ENCODE measurements at regions not wholly inside any gene's neighbourhood (a gene's known extent, or its start where the extent isn't known, plus 50 kb on each side); places are given as distances from the start of the nearest gene placed in this dataset.
"Not testable (repeated sequence)": the region's sequence is repeated elsewhere in the genome, so short reads cannot be mapped to it uniquely, and the experiment has no call there.

- Mint-ChIP-seq H3K27ac (ENCODE audit: unreplicated experiment) (no peak overlapping the region), H3K4me3 (no peak overlapping the region), H3K27me3 (ENCODE audit: low read depth) (no peaks in the 10 kb centered on the region), H3K36me3 (ENCODE audit: low read depth) (peaks cover 4% of the 10 kb centered on the region), H3K9me3 (peaks cover 2% of the 10 kb centered on the region), H3K4me1 (no peaks in the 10 kb centered on the region)
- DNase-seq (ENCODE audit: low read depth, low spot score): no peak
- TF ChIP-seq, protein P1, sequence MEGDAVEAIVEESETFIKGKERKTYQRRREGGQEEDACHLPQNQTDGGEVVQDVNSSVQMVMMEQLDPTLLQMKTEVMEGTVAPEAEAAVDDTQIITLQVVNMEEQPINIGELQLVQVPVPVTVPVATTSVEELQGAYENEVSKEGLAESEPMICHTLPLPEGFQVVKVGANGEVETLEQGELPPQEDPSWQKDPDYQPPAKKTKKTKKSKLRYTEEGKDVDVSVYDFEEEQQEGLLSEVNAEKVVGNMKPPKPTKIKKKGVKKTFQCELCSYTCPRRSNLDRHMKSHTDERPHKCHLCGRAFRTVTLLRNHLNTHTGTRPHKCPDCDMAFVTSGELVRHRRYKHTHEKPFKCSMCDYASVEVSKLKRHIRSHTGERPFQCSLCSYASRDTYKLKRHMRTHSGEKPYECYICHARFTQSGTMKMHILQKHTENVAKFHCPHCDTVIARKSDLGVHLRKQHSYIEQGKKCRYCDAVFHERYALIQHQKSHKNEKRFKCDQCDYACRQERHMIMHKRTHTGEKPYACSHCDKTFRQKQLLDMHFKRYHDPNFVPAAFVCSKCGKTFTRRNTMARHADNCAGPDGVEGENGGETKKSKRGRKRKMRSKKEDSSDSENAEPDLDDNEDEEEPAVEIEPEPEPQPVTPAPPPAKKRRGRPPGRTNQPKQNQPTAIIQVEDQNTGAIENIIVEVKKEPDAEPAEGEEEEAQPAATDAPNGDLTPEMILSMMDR (conservative IDR thresholded peaks at IDR 0.05): no peak
Measured at GRCh38 chr18:78492064-78492812, 487.4 kb upstream of the SALL3 start.

GRCh38 chr18:78492813-78493371 lies 486.7 kb upstream of the SALL3 start:
- Mint-ChIP-seq H3K4me3 (no peak overlapping the region), H3K27me3 (ENCODE audit: low read depth) (no peaks in the 10 kb centered on the region), H3K4me1 (no peaks in the 10 kb centered on the region), H3K9me3 (peaks cover 2% of the 10 kb centered on the region), H3K36me3 (ENCODE audit: low read depth) (peaks cover 4% of the 10 kb centered on the region), H3K27ac (ENCODE audit: unreplicated experiment) (no peak overlapping the region)
- DNase-seq (ENCODE audit: low read depth, low spot score): no peak
- TF ChIP-seq, protein P1 (conservative IDR thresholded peaks at IDR 0.05): no peak

- H3K27ac Mint-ChIP-seq (ENCODE audit: unreplicated experiment); DNase-seq (ENCODE audit: low read depth, low spot score); H3K4me1 Mint-ChIP-seq; H3K9me3 Mint-ChIP-seq; H3K36me3 Mint-ChIP-seq (ENCODE audit: low read depth); H3K27me3 Mint-ChIP-seq (ENCODE audit: low read depth); H3K4me3 Mint-ChIP-seq: not testable (repeated sequence)
Measured at GRCh38 chr18:78493490-78493889, 486.1 kb upstream of the SALL3 start.

GRCh38 chr18:78494204-78495085 lies 485.2 kb upstream of the SALL3 start:
- H3K4me3 Mint-ChIP-seq: no peak overlapping the region
- TF ChIP-seq, protein P1 (conservative IDR thresholded peaks at IDR 0.05): no peak
- no peak for DNase-seq (ENCODE audit: low read depth, low spot score)
- peaks cover 4% of the 10 kb centered on the region for H3K36me3 Mint-ChIP-seq (ENCODE audit: low read depth)
- peak overlapping the region; percentile 96 for H3K27ac Mint-ChIP-seq (ENCODE audit: unreplicated experiment)
- H3K9me3 Mint-ChIP-seq: peaks cover 2% of the 10 kb centered on the region
- no peaks in the 10 kb centered on the region for H3K4me1 Mint-ChIP-seq
- H3K27me3 Mint-ChIP-seq (ENCODE audit: low read depth): no peaks in the 10 kb centered on the region

GRCh38 chr18:78495550-78495949 lies 484.1 kb upstream of the SALL3 start:
- Mint-ChIP-seq H3K9me3 (peaks cover 2% of the 10 kb centered on the region), H3K4me3 (no peak overlapping the region), H3K27me3 (ENCODE audit: low read depth) (no peaks in the 10 kb centered on the region), H3K27ac (ENCODE audit: unreplicated experiment) (no peak overlapping the region), H3K4me1 (no peaks in the 10 kb centered on the region), H3K36me3 (ENCODE audit: low read depth) (peaks cover 4% of the 10 kb centered on the region)
- TF ChIP-seq, protein P1 (conservative IDR thresholded peaks at IDR 0.05): no peak
- DNase-seq (ENCODE audit: low read depth, low spot score): no peak

Data from neural crest cell (in vitro differentiated cells).